ENCODE measurements at regions not wholly inside any gene's neighbourhood (a gene's known extent, or its start where the extent isn't known, plus 50 kb on each side); places are given as distances from the start of the nearest gene placed in this dataset.

DNA sequence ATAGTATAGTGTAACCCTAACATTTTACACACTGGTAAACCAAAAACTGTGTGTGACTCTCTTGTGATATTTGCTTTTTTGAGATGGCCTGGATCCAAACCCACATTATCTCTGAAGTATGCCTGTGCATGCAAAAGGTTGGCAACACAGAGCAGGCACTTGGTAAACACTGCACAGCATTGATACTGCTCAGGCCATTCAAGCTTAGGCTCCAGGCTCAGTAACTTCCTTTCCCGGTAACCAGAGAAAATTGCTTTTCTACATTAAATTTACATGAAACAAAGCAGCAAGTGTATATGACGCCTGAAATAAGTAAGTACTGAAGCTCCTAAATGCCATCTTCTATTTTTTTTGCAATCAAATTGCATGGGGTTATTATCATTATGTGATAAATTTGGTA is 205.7 kb downstream of the EPM2A start:
- POLR2A ChIA-PET, result no interaction called here
- no peak for TF ChIP-seq CTCF (IDR thresholded peaks at IDR 0.05; ENCODE audit: insufficient read depth in 1 of 2, low read depth in 1 of 2, low read length in 1 of 2, severe bottlenecking in 1 of 2, unreplicated experiment in 1 of 2)
- no peaks in the 10 kb centered on the region for H3K27me3 ChIP-seq (replicated peaks; ENCODE audit: control insufficient read depth, insufficient read depth, low read length)
- H3K27ac Mint-ChIP-seq (ENCODE audit: unreplicated experiment), result no peak overlapping the region
- H3K4me1 Mint-ChIP-seq (ENCODE audit: low read depth, unreplicated experiment), result no peaks in the 10 kb centered on the region
- H3K9me3 Mint-ChIP-seq (ENCODE audit: unreplicated experiment), result peaks cover 9% of the 10 kb centered on the region
- no TSS peak for BruUV-seq (replicated peaks)
- no peak overlapping the region for H3K4me3 Mint-ChIP-seq (ENCODE audit: unreplicated experiment)
- no peaks in the 10 kb centered on the region for H3K27me3 Mint-ChIP-seq (ENCODE audit: insufficient read depth, unreplicated experiment)
- H3K4me3 ChIP-seq (ENCODE audit: low read depth, low read length), result no peak overlapping the region
- no peak for DNase-seq
- peaks cover 24% of the 10 kb centered on the region for H3K4me1 ChIP-seq
- H3K36me3 Mint-ChIP-seq (ENCODE audit: insufficient read depth, unreplicated experiment), result no peaks in the 10 kb centered on the region
- peaks cover 6% of the 10 kb centered on the region; the same call in 1 of the 2 replicates for H3K9me3 ChIP-seq
- intact Hi-C loops (cut with micrococcal nuclease; ENCODE audit: unreplicated experiment), result no loop called here
- CTCF ChIA-PET, result no interaction called here
- no peaks in the 10 kb centered on the region; the same call in 1 of the 2 replicates for H3K36me3 ChIP-seq (ENCODE audit: control insufficient read depth, insufficient read depth, low read length)

GRCh38 chr6:145530454-145530853 is 204.9 kb downstream of the EPM2A start:
- no TSS peak for BruUV-seq (replicated peaks)
- CTCF ChIA-PET, result no interaction called here
- Mint-ChIP-seq H3K9me3 (ENCODE audit: unreplicated experiment) (peaks cover 9% of the 10 kb centered on the region), H3K4me3 (ENCODE audit: unreplicated experiment) (no peak overlapping the region), H3K27ac (ENCODE audit: unreplicated experiment) (no peak overlapping the region), H3K27me3 (ENCODE audit: insufficient read depth, unreplicated experiment) (no peaks in the 10 kb centered on the region), H3K4me1 (ENCODE audit: low read depth, unreplicated experiment) (no peaks in the 10 kb centered on the region), H3K36me3 (ENCODE audit: insufficient read depth, unreplicated experiment) (no peaks in the 10 kb centered on the region)
- intact Hi-C loops (cut with micrococcal nuclease; ENCODE audit: unreplicated experiment), result no loop called here
- Histone ChIP-seq H3K9me3 (peaks cover 6% of the 10 kb centered on the region; the same call in 1 of the 2 replicates), H3K27me3 (replicated peaks; ENCODE audit: control insufficient read depth, insufficient read depth, low read length) (no peaks in the 10 kb centered on the region), H3K36me3 (ENCODE audit: control insufficient read depth, insufficient read depth, low read length) (no peaks in the 10 kb centered on the region; the same call in 1 of the 2 replicates), H3K4me1 (peaks cover 24% of the 10 kb centered on the region), H3K4me3 (ENCODE audit: low read depth, low read length) (no peak overlapping the region)
- DNase-seq, result no peak
- no peak for TF ChIP-seq CTCF (IDR thresholded peaks at IDR 0.05; ENCODE audit: insufficient read depth in 1 of 2, low read depth in 1 of 2, low read length in 1 of 2, severe bottlenecking in 1 of 2, unreplicated experiment in 1 of 2)
- POLR2A ChIA-PET, result no interaction called here

GRCh38 chr6:145531032-145531431 is 204.3 kb downstream of the EPM2A start:
- H3K4me1 Mint-ChIP-seq (ENCODE audit: low read depth, unreplicated experiment), result no peaks in the 10 kb centered on the region
- DNase-seq, result no peak

More at GRCh38 chr6:145531032-145531431, 204.3 kb downstream of the EPM2A start:
- no peak for TF ChIP-seq CTCF (IDR thresholded peaks at IDR 0.05; ENCODE audit: insufficient read depth in 1 of 2, low read depth in 1 of 2, low read length in 1 of 2, severe bottlenecking in 1 of 2, unreplicated experiment in 1 of 2)
- BruUV-seq (replicated peaks), result no TSS peak
- CTCF ChIA-PET, result no interaction called here
- Histone ChIP-seq H3K4me1 (peaks cover 24% of the 10 kb centered on the region), H3K4me3 (ENCODE audit: low read depth, low read length) (no peak overlapping the region), H3K9me3 (peaks cover 6% of the 10 kb centered on the region; the same call in 1 of the 2 replicates), H3K27me3 (replicated peaks; ENCODE audit: control insufficient read depth, insufficient read depth, low read length) (no peaks in the 10 kb centered on the region), H3K36me3 (ENCODE audit: control insufficient read depth, insufficient read depth, low read length) (no peaks in the 10 kb centered on the region; the same call in 1 of the 2 replicates)
- Mint-ChIP-seq H3K27ac (ENCODE audit: unreplicated experiment) (no peak overlapping the region), H3K36me3 (ENCODE audit: insufficient read depth, unreplicated experiment) (no peaks in the 10 kb centered on the region), H3K9me3 (ENCODE audit: unreplicated experiment) (peaks cover 9% of the 10 kb centered on the region), H3K4me3 (ENCODE audit: unreplicated experiment) (no peak overlapping the region), H3K27me3 (ENCODE audit: insufficient read depth, unreplicated experiment) (no peaks in the 10 kb centered on the region)
- intact Hi-C loops (cut with micrococcal nuclease; ENCODE audit: unreplicated experiment), result no loop called here
- POLR2A ChIA-PET, result no interaction called here
